Adrenal gland (tissue), 5 donors: ENCODE measurements at regions not wholly inside any gene's neighbourhood (a gene's known extent, or its start where the extent isn't known, plus 50 kb on each side); places are given as distances from the start of the nearest gene placed in this dataset.

Experiments
- POLR2A ChIP-seq, 2 donors: fragments of 450-650 bp; IDR thresholded peaks; one replicate each; pipeline ENCODE4 v1.6.1; 2017; ENCODE audit warnings: antibody characterized with exemption in 2 of 2, mild to moderate bottlenecking in 2 of 2, moderate library complexity in 1 of 2
- TF ChIP-seq, protein P1 (sequence below), 6 experiments: fragments of 450-650 bp in 4 of 6; fragments of 200-600 bp in 2 of 6; sonication (generic) in 1 of 6; IDR thresholded peaks; 1 replicate in 5 of 6; 2 replicates in 1 of 6; pipeline versions ENCODE4 v1.5.1 to v1.8.0; 2016 to 2021; ENCODE audit warnings: antibody characterized with exemption in 6 of 6, mild to moderate bottlenecking in 2 of 6, moderate library complexity in 1 of 6
- donor health status: DM: no; HTN: no; CAD: no.

DNA sequence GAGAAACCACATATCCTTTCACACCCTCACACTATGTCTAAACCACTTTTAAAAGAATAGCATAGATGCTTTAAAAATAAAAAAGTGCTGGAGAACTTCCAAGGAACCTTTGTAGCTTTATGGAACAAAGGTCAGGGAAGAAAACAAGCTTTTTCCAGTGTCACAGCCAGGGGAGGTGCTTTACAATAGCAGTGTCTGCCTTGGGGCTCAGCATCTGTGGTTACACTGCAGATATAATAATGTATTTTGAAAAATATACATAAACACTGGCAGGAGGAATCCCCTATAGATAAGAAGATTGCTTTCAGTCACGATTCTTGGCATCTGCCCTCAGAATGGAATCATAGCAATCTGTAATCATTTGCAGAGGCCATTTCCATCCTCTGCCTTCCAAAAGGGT is 362.4 kb upstream of the LRRC3B start:
- no peak for TF ChIP-seq POLR2A (IDR thresholded peaks at IDR 0.05)
- TF ChIP-seq, protein P1, sequence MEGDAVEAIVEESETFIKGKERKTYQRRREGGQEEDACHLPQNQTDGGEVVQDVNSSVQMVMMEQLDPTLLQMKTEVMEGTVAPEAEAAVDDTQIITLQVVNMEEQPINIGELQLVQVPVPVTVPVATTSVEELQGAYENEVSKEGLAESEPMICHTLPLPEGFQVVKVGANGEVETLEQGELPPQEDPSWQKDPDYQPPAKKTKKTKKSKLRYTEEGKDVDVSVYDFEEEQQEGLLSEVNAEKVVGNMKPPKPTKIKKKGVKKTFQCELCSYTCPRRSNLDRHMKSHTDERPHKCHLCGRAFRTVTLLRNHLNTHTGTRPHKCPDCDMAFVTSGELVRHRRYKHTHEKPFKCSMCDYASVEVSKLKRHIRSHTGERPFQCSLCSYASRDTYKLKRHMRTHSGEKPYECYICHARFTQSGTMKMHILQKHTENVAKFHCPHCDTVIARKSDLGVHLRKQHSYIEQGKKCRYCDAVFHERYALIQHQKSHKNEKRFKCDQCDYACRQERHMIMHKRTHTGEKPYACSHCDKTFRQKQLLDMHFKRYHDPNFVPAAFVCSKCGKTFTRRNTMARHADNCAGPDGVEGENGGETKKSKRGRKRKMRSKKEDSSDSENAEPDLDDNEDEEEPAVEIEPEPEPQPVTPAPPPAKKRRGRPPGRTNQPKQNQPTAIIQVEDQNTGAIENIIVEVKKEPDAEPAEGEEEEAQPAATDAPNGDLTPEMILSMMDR (IDR thresholded peaks at IDR 0.05): no peak
